COLO668 (cell line): ENCODE measurements at regions not wholly inside any gene's neighbourhood (a gene's known extent, or its start where the extent isn't known, plus 50 kb on each side); places are given as distances from the start of the nearest gene placed in this dataset.

Experiments
- DNase-seq: peaks from one replicate; lab custom pipeline; 2025; ENCODE audit not compliant: unreplicated experiment; lab: John Stamatoyannopoulos, UW

DNA sequence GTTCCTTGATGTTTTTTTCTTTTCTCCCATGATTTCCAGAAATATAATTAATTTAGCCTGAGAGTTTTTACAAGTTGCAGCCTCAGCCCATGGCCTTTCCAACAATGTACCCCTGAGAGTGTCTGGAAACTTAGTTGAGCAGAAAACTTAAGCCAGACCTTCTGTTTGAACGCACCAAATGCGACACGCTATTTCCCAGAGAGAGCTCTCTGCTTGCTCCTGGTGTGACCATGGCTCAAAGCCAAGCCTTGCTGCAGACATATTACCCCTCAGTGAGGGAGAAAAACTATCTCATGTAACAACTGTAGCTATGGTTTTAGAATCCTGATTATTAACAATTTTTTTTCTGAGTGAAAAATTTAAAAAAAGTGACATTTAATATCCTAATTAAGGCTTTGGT lies 1204.5 kb upstream of the SLC10A2 start:
- DNase-seq, result no peak

DNA sequence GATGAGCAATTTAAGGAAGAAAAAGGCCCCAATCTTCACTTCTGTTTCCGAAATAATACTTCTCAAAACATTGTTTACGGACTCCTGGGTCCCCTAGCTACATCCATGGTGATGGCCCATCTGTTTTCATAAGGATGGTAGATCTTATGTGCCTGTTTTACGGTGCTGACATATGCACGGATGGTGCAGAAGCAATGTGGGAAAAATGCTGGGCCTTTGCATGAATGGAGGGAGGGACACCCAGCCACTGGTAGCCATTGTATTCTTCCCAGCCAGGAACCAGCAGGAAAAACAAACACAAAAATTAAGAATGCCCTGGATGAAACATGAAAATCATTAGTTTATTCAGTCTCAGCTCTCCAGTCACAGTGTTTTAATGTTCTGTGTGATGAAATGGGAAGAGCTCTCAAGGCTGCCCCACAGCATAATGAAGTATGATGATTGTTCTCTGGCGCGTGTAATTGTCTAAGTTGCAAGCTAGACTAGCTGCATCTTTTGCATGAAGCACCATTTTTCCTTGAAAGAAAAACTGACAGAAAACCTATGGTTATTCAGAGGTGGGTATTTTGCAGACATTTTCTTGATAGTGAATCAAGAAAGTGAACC lies 1201.1 kb upstream of the SLC10A2 start:
- DNase-seq, result no peak

DNA sequence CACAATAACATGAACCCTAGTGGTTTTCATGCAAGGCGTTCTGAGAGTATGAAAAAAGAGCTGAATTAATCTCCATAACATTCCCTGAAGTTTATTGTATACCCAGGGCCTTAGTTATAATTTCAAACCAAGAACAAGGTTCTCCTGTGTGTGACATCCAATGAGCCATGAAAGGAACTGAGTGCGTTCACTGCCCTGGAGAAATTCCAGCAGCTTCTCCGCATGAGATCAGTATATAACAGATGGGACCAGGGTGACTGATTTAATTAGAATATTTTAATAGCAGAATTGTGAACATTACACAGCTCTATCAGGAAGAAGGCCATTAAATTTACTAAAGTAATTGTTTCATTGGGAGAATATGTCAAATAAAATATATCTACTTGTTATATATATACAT lies 1190.5 kb upstream of the SLC10A2 start:
- no peak for DNase-seq

GRCh38 chr13:104253063-104253680 lies 1187.0 kb upstream of the SLC10A2 start:
- DNase-seq, result no peak

DNA sequence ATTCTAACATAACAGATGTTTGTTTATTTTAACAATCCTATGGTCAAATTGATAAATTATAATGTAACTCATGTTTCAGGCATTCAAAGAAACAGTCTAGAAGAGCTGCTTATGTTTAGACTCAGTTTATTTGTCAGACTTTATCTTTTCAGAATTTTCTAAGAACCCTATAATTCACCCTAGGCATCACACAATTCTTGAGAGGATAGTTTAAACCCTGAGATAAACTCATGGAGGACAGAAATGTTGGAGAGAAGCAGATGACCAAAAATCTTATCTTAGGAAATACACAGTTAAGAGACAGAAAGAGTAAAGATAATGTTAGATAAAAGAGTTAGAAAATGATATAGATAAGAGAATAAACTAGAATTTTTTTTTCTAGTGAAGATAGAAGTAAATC lies 1185.7 kb upstream of the SLC10A2 start:
- DNase-seq, result no peak

DNA sequence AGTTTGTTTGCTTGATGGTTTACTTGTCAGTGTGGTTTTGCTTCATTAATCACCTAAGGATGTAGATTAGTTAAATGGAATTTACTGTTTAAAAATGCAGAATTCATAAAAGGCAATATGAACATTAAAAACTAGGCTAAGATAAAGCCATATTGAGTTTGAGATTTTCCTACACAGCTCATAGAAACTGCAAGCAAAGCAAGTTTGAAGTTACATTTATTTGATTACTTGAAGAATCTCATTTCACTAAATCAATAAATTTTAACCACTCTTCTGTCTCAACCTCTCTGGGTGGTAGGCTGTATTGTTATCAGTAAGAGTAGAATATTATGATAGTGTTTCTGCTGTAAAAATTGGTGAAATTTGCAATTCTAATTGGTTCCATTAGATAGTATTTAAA lies 1180.7 kb upstream of the SLC10A2 start:
- DNase-seq, result no peak

DNA sequence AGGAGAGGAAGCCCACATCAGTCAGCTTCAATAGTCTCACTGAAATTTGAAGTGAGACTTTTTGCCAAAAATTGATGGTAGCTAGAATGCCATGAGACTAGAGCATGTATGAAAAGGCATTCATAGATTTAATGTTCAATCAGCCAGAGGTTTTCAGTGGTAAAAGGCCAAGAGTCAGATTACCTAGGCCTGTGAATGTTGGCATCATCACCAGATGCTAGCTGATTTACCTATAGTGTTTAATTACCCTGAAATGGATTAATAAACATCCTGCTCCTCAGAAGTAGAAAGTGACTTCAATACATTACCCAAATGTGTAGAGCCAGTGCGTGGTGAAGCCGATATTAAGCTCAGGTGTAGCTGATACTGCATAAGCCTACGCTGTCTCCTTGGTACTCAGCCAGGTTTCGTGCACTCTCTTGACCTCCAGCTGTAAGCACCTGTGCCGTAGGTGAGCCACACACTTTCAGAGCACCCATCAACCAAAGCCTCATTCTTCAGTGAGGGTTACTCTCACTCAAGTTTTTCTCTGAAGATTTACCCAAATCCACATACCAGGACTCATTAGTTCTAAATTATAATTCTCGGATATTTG lies 1140.3 kb upstream of the SLC10A2 start:
- no peak for DNase-seq

DNA sequence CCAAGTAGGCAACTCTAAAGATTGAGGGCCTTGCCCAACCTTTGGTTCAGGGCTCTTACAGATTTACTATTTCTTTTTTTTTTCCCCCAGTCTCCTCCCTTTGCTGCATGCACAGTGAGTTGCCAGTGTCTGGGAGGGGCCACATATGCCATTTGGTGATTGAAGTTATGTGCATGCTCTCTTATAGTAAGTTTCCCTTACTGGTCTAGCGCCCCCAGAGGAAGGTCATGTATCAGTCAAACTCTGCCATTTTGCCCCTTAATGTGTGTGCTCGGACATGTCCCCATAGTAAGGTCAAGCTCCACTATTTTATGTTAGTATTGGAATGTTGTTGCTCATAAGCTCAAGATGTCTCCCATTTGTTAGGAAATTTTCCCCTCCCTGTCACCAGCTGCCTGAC lies 1138.0 kb upstream of the SLC10A2 start:
- no peak for DNase-seq

- DNase-seq, result no peak
Observed at GRCh38 chr13:104198801-104199200, 1132.6 kb upstream of the SLC10A2 start.

- no peak for DNase-seq
Observed at GRCh38 chr13:104196611-104197010, 1130.4 kb upstream of the SLC10A2 start.

DNA sequence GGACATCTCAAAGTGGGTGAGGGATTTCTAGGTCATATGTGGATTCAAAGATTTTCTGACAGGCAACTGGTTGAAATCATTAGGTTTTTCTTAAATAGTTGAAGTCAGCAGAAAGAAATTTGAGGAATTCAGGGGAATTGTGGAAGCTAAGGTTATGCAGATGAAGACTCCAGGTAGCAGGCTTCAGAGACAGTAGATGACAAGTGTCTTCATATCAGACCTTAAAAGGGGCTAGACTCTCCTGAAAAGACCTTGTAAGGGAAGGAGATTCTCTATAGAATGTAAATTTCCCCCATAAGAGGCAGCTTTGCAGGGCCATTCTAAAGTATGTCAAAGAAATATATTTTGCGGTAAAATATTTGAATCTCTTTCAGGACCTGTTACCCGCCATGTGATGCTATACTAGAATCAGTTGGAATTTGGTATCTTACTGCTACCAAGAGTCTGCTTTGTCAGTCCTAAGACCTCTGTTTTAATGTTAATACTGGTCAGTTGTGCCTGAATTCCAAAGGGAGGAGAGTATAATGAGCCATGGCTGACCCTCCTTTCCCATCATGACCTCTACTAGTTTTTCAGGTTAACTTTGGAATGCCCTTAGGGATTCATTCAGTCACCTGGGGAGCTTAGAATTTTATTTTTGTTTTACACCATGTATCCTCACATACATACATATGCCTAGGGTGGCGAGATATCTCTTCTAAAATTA lies 1115.5 kb upstream of the SLC10A2 start:
- no peak for DNase-seq

- peak; percentile 60 for DNase-seq
Observed at GRCh38 chr13:104170980-104171555, 1104.9 kb upstream of the SLC10A2 start.

GRCh38 chr13:104163866-104164630 lies 1097.8 kb upstream of the SLC10A2 start:
- no peak for DNase-seq

GRCh38 chr13:104160536-104160935 lies 1094.3 kb upstream of the SLC10A2 start:
- DNase-seq, result no peak

DNA sequence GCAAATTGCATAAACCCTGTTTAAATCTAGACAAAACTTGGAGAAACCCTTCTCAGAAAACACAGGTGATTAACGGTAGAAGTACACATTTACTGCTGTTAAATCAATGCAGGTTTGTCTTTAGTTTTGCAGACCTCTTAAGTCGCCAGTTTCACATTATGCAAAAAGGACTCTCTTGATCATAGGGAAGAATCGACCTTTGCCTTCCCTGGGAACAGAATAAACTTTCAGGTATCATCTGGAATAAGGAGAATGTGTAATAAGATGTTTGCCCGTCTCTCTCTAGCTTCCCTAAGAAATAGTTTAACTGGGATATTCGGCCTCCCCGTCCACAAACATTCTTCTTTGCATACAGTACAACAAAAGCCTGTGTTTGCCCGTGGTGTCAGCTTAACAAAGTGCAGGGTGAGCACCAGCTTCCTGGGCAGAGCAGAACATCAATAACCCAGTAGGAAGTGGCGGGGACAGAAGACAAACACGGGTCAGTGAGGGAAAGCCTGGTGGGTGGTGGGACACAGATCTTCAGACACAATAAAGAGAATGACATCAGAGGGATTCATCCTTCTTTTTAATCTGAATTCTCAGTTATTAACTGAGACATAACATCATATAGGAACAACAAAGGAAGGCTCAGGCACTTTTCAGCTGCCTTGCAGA lies 1077.7 kb upstream of the SLC10A2 start:
- peak; percentile 78 for DNase-seq

DNA sequence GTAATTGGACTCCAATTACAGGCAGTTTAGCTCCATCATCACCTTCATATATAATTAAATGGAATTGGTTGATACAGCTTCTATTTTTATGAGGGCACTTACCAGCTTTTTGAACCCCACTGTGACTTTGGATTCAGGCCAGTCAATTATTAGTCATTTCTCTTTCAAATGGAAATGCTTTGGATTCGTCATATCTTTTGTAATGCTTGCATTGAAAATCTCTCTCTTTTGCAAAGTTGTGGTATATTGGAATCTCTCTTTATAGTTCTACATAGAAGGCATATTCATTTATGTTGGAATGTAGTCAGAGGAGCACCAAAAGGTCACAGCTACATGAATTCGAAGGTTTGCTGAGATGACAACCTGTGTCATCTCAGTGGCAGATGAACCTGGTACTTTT lies 1074.3 kb upstream of the SLC10A2 start:
- no peak for DNase-seq

GRCh38 chr13:104137416-104137815 lies 1071.2 kb upstream of the SLC10A2 start:
- DNase-seq, result no peak

DNA sequence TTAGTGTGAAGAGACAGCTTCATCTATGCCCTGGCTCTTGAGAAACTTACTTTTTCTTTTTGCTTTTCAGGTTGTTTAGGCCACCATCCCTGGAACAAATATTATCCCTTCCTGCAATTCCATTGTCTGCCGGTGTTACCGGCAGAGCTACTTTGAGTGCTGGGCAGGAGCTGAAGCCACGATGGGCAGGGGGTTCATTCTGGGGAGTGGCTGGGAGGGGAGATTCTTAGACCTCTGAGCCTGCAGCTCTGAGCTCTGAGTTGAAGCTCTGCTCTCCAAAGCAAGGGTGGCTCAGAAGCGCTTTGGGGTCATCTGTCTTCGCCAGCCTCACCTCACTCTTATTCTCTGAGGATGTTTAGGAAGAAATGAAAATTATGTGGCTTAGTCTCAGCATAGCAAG lies 1066.6 kb upstream of the SLC10A2 start:
- DNase-seq, result no peak

DNA sequence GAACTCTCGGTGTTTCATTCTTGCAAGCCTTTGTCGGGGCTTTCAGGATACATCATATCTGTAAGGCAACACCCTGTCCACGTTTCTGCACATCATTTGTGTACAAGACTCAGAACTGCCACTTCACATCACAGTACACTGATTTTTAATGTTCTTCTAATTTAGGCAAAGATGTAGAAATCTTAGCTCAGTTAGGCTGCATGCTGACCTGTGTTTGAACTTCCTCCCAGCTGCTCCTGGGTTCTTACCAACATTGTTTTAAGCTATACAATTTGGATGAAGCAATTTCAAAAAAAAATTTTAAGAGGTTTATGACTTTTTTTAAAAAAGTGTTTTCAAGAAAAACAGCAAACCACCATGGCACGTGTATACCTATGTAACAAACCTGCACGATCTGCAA lies 1047.9 kb upstream of the SLC10A2 start:
- no peak for DNase-seq

DNA sequence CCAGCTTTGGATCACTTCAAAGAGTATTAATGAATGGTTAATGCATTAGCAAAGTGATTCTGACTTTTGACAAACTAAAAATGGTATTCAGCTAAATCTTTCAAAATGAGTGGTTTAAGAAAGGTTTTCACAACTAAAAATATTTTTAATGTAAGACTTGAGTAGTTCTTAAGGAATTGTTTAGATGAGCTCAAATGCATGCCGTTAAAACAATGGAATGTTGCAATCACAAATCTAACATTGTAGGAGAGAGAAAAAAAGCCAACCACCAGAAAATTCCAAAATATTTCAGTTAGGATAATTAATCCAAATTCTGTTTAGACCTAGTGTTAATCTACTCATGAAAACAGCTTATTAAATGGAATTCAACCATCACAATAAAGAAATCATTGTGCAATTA lies 1044.8 kb upstream of the SLC10A2 start:
- no peak for DNase-seq
